Motor neuron (in vitro differentiated cells): ENCODE measurements at regions not wholly inside any gene's neighbourhood (a gene's known extent, or its start where the extent isn't known, plus 50 kb on each side); places are given as distances from the start of the nearest gene placed in this dataset.

Experiments
- ATAC-seq, 8 experiments: fragments of 200-7000 bp; cut with Tn5 transposase; replicated peaks in 6 of 8; 2 replicates each; pipeline ENCODE4 v1.8.0; 2021; ENCODE audit warnings: mild to moderate bottlenecking in 8 of 8, moderate library complexity in 8 of 8
- H3K27ac ChIP-seq, 2 donors: fragments of 250-450 bp; sonication (Bioruptor Pico); 2 replicates each; pipeline ENCODE4 v1.9.0; 2021; ENCODE audit warnings: antibody characterized with exemption in 2 of 2, mild to moderate bottlenecking in 2 of 2, moderate library complexity in 1 of 2
- H3K4me1 ChIP-seq, 2 donors: fragments of 250-450 bp; sonication (Bioruptor Pico); replicated peaks in 1 of 2; 2 replicates each; pipeline ENCODE4 v1.6.1; 2021; ENCODE audit warnings: antibody characterized with exemption in 2 of 2, mild to moderate bottlenecking in 2 of 2, moderate library complexity in 1 of 2
- H3K4me3 ChIP-seq, 5 donors: fragments of 250-450 bp; sonication (Bioruptor Pico); 2 replicates each; pipeline ENCODE4 v1.9.0; 2021; ENCODE audit warnings: antibody characterized with exemption in 5 of 5, mild to moderate bottlenecking in 5 of 5, moderate library complexity in 4 of 5
- WGBS, 10 experiments: fragments of 450-650 bp; shearing (Covaris generic); methylation state at CpG; one replicate each; pipeline ENCODE4 v1.0.0; 2022; 5-methylcytosine and 5-hydroxymethylcytosine counted together
- in situ Hi-C, 9 experiments: fragments of 400-800 bp; cut with MboI; loops; one replicate each; pipeline ENCODE4 v1.15.0; 2021; ENCODE audit warnings: low sequenced_read_pairs in 9 of 9, low pct_unique_long_range_greater_than_20kb in 2 of 9; ENCODE audit not compliant: unreplicated experiment in 9 of 9

- no peak overlapping the region for H3K4me3 ChIP-seq
- no peak overlapping the region for H3K27ac ChIP-seq
- H3K4me1 ChIP-seq: no peaks in the 10 kb centered on the region
- WGBS, 10 experiments: 78 to 100% (median 91%) methylated on average over 1 to 5 of the region's 5 CpGs; no CpG with 5 or more reads in 1 of the 10 experiments
- in situ Hi-C loops: loop anchor here in 2 of 9 experiments (25.0 kb wide), 5 partner anchors 221 to 1079 kb away; no protein-coding TSS in a partner anchor
- ATAC-seq: no peak
These were observed 662.5 kb upstream of the SOX9 start for GRCh38 chr17:71458322-71458721.

- in situ Hi-C loops: loop anchor here in 2 of 9 experiments (25.0 kb wide), 5 partner anchors 224 to 1076 kb away; no protein-coding TSS in a partner anchor
- Histone ChIP-seq H3K4me3 (no peak overlapping the region), H3K27ac (no peak overlapping the region), H3K4me1 (no peaks in the 10 kb centered on the region)
- WGBS, 10 experiments: 40 to 95% (median 85%) methylated on average over 2 to 4 of the region's 4 CpGs
- ATAC-seq: no peak
These were observed 659.9 kb upstream of the SOX9 start for GRCh38 chr17:71460943-71461342.

- H3K4me3 ChIP-seq: no peak overlapping the region
- WGBS, 10 experiments: 0 to 67% (median 61%) methylated on average over 1 to 4 of the region's 5 CpGs; no CpG with 5 or more reads in 4 of the 10 experiments
- ATAC-seq: peak in 4 of 8 experiments; percentile 35 to 87 (median 77)
- H3K27ac ChIP-seq: no peak overlapping the region
- H3K4me1 ChIP-seq: no peaks in the 10 kb centered on the region
- in situ Hi-C loops: loop anchor here in 2 of 9 experiments (25.0 kb wide), 5 partner anchors 224 to 1076 kb away; no protein-coding TSS in a partner anchor
These were observed 659.2 kb upstream of the SOX9 start for GRCh38 chr17:71461498-71462169.

GRCh38 chr17:71464241-71464640 is 656.6 kb upstream of the SOX9 start:
- in situ Hi-C loops: loop anchor here in 2 of 9 experiments (25.0 kb wide), 5 partner anchors 227 to 1073 kb away; no protein-coding TSS in a partner anchor
- Histone ChIP-seq H3K4me3 (no peak overlapping the region), H3K4me1 (no peaks in the 10 kb centered on the region), H3K27ac (no peak overlapping the region)
- no peak for ATAC-seq
- 71 to 100% (median 90%) methylated on average over 1 to 4 of the region's 4 CpGs for WGBS, 10 experiments

GRCh38 chr17:71464751-71465150 is 656.1 kb upstream of the SOX9 start:
- Histone ChIP-seq H3K4me3 (no peak overlapping the region), H3K4me1 (no peaks in the 10 kb centered on the region), H3K27ac (no peak overlapping the region)
- no peak for ATAC-seq
- 71 to 96% (median 84%) methylated on average over 1 to 5 of the region's 5 CpGs; no CpG with 5 or more reads in 1 of the 10 experiments for WGBS, 10 experiments
- in situ Hi-C loops: loop anchor here in 2 of 9 experiments (25.0 kb wide), 5 partner anchors 227 to 1073 kb away; no protein-coding TSS in a partner anchor

GRCh38 chr17:71467719-71468118 is 653.1 kb upstream of the SOX9 start:
- Histone ChIP-seq H3K27ac (no peak overlapping the region), H3K4me1 (no peaks in the 10 kb centered on the region), H3K4me3 (no peak overlapping the region)
- in situ Hi-C loops: loop anchor here in 2 of 9 experiments (25.0 kb wide), 5 partner anchors 230 to 1070 kb away; no protein-coding TSS in a partner anchor
- no peak for ATAC-seq
- 89 to 100% (median 94%) methylated on average over 2 of the region's 2 CpGs; no CpG with 5 or more reads in 2 of the 10 experiments for WGBS, 10 experiments

GRCh38 chr17:71470062-71470461 is 650.8 kb upstream of the SOX9 start:
- H3K4me1 ChIP-seq: no peaks in the 10 kb centered on the region
- WGBS, 10 experiments: 78 to 100% (median 97%) methylated on average over 1 to 3 of the region's 3 CpGs; no CpG with 5 or more reads in 2 of the 10 experiments
- no peak overlapping the region for H3K4me3 ChIP-seq
- H3K27ac ChIP-seq: no peak overlapping the region
- in situ Hi-C loops: loop anchor here in 2 of 9 experiments (25.0 kb wide), 5 partner anchors 233 to 1067 kb away; no protein-coding TSS in a partner anchor
- peak in 1 of 8 experiments; percentile 43 for ATAC-seq

- no peak overlapping the region for H3K4me3 ChIP-seq
- no peak overlapping the region for H3K27ac ChIP-seq
- H3K4me1 ChIP-seq: no peaks in the 10 kb centered on the region
- ATAC-seq: peak in 7 of 8 experiments; percentile 42 to 73 (median 67)
- in situ Hi-C loops: loop anchor here in 2 of 9 experiments (25.0 kb wide), 5 partner anchors 236 to 1064 kb away; no protein-coding TSS in a partner anchor
- WGBS, 10 experiments: 19 to 100% (median 35%) methylated on average over 1 to 7 of the region's 7 CpGs; no CpG with 5 or more reads in 1 of the 10 experiments
These were observed 647.7 kb upstream of the SOX9 start for GRCh38 chr17:71472809-71473789.

- no peak overlapping the region for H3K4me3 ChIP-seq
- no peaks in the 10 kb centered on the region for H3K4me1 ChIP-seq
- ATAC-seq: no peak
- H3K27ac ChIP-seq: no peak overlapping the region
- in situ Hi-C loops: loop anchor here in 1 of 9 experiments (25.0 kb wide), 2 partner anchors 635 to 840 kb away; partner anchors contain the start of gene SOX9
- 47 to 100% (median 79%) methylated on average over 1 to 2 of the region's 2 CpGs for WGBS, 10 experiments
These were observed 643.5 kb upstream of the SOX9 start for GRCh38 chr17:71477356-71477755.

- no peaks in the 10 kb centered on the region for H3K4me1 ChIP-seq
- no peak overlapping the region for H3K27ac ChIP-seq
- in situ Hi-C loops: loop anchor here in 1 of 9 experiments (25.0 kb wide), 2 partner anchors 632 to 843 kb away; partner anchors contain the start of gene SOX9
- H3K4me3 ChIP-seq: no peak overlapping the region
- 0 to 92% (median 69%) methylated on average over 1 to 3 of the region's 3 CpGs; no CpG with 5 or more reads in 2 of the 10 experiments for WGBS, 10 experiments
- peak in 1 of 8 experiments; percentile 54 for ATAC-seq
These were observed 640.7 kb upstream of the SOX9 start for GRCh38 chr17:71480099-71480498.

- ATAC-seq: no peak
- WGBS, 10 experiments: 0 to 100% (median 44%) methylated on average over 1 of the region's 1 CpG; no CpG with 5 or more reads in 4 of the 10 experiments
- in situ Hi-C loops: loop anchor here in 1 of 9 experiments (25.0 kb wide), 2 partner anchors 630 to 845 kb away; partner anchors contain the start of gene SOX9
- H3K4me1 ChIP-seq: no peaks in the 10 kb centered on the region
- no peak overlapping the region for H3K27ac ChIP-seq
- no peak overlapping the region for H3K4me3 ChIP-seq
These were observed 638.2 kb upstream of the SOX9 start for GRCh38 chr17:71482625-71483024.

GRCh38 chr17:71484546-71484945 is 636.3 kb upstream of the SOX9 start:
- no peak for ATAC-seq
- WGBS, 10 experiments: 0 to 60% (median 0%) methylated on average over 1 of the region's 1 CpG; no CpG with 5 or more reads in 3 of the 10 experiments
- in situ Hi-C loops: loop anchor here in 1 of 9 experiments (25.0 kb wide), 2 partner anchors 628 to 847 kb away; partner anchors contain the start of gene SOX9
- Histone ChIP-seq H3K27ac (no peak overlapping the region), H3K4me1 (no peaks in the 10 kb centered on the region), H3K4me3 (no peak overlapping the region)
